ENCODE measurements at regions not wholly inside any gene's neighbourhood (a gene's known extent, or its start where the extent isn't known, plus 50 kb on each side); places are given as distances from the start of the nearest gene placed in this dataset.
"Not testable (repeated sequence)": the region's sequence is repeated elsewhere in the genome, so short reads cannot be mapped to it uniquely, and the experiment has no call there.

- DNase-seq (ENCODE audit: low spot score), result no peak
- intact Hi-C loops (cut with DNase I), result loop anchor here (5.0 kb wide), 2 partner anchors 356 to 376 kb away; no protein-coding TSS in a partner anchor
Measured at GRCh38 chr9:763692-764091, 77.8 kb upstream of the DMRT1 start.

GRCh38 chr9:764105-764524, 77.4 kb upstream of the DMRT1 start:
- intact Hi-C loops (cut with DNase I), result loop anchor here (5.0 kb wide), 2 partner anchors 357 to 377 kb away; no protein-coding TSS in a partner anchor

GRCh38 chr9:764986-765385, 76.5 kb upstream of the DMRT1 start:
- intact Hi-C loops (cut with DNase I), result loop anchor here (5.0 kb wide), 2 partner anchors 358 to 378 kb away; no protein-coding TSS in a partner anchor
- no peak for DNase-seq (ENCODE audit: low spot score)

More at GRCh38 chr9:764105-764524, 77.4 kb upstream of the DMRT1 start:
- no peak for DNase-seq (ENCODE audit: low spot score)

GRCh38 chr9:767061-767561, 74.4 kb upstream of the DMRT1 start:
- DNase-seq (ENCODE audit: low spot score); intact Hi-C loops (cut with DNase I): not testable (repeated sequence)

GRCh38 chr9:776086-776485, 65.4 kb upstream of the DMRT1 start:
- intact Hi-C loops (cut with DNase I), result no loop called here
- DNase-seq (ENCODE audit: low spot score), result no peak

GRCh38 chr9:777978-778377, 63.5 kb upstream of the DMRT1 start:
- intact Hi-C loops (cut with DNase I), result no loop called here
- DNase-seq (ENCODE audit: low spot score), result no peak

- no peak for DNase-seq (ENCODE audit: low spot score)
- intact Hi-C loops (cut with DNase I), result no loop called here
Measured at GRCh38 chr9:784202-784601, 57.3 kb upstream of the DMRT1 start.

- no peak for DNase-seq (ENCODE audit: low spot score)
- intact Hi-C loops (cut with DNase I), result no loop called here
Measured at GRCh38 chr9:784916-785315, 56.6 kb upstream of the DMRT1 start.

- no peak for DNase-seq (ENCODE audit: low spot score)
- intact Hi-C loops (cut with DNase I), result no loop called here
Measured at GRCh38 chr9:785997-786396, 55.5 kb upstream of the DMRT1 start.

- intact Hi-C loops (cut with DNase I), result no loop called here
- DNase-seq (ENCODE audit: low spot score), result no peak
Measured at GRCh38 chr9:786405-786804, 55.1 kb upstream of the DMRT1 start.

- no peak for DNase-seq (ENCODE audit: low spot score)
- intact Hi-C loops (cut with DNase I), result no loop called here
Measured at GRCh38 chr9:788777-789176, 52.7 kb upstream of the DMRT1 start.
